Thyroid gland (tissue), 4 donors: ENCODE measurements at regions not wholly inside any gene's neighbourhood (a gene's known extent, or its start where the extent isn't known, plus 50 kb on each side); places are given as distances from the start of the nearest gene placed in this dataset.

Source experiments
- CTCF ChIP-seq, 6 experiments: fragments of 200-600 bp in 3 of 6; fragments of 450-650 bp in 3 of 6; sonication (generic) in 3 of 6; IDR thresholded peaks; one replicate each; pipeline ENCODE4 v1.5.1; 2016 to 2019; ENCODE audit warnings: antibody characterized with exemption in 6 of 6, mild to moderate bottlenecking in 2 of 6, inconsistent platforms in 1 of 6, moderate library complexity in 1 of 6
- POLR2A ChIP-seq, 2 donors: fragments of 450-650 bp; IDR thresholded peaks; one replicate each; pipeline ENCODE4 v1.6.1; 2017; ENCODE audit warnings: antibody characterized with exemption in 2 of 2, mild to moderate bottlenecking in 2 of 2, moderate library complexity in 1 of 2

DNA sequence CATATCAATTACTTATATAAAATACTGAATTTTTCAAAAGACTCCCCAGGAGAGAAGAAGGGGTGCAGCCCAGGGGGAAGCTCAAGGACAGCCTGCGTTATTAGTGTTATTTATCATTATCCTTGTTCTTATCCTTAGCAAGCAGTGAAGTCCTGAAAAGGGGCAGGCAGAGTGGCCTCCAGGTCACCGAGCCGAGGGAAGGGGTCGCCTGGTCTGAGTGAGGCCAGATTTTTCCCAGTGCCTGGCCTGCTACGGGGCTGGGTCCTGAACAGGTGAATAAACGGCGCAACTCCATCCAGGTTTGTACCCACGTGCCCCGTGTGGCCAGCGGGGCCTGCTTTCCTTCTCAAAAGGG, 123.7 kb downstream of the BRD1 start:
- no peak for TF ChIP-seq CTCF (IDR thresholded peaks at IDR 0.05)
- TF ChIP-seq POLR2A (IDR thresholded peaks at IDR 0.05): no peak
